ENCODE measurements at regions not wholly inside any gene's neighbourhood (a gene's known extent, or its start where the extent isn't known, plus 50 kb on each side); places are given as distances from the start of the nearest gene placed in this dataset.

DNA sequence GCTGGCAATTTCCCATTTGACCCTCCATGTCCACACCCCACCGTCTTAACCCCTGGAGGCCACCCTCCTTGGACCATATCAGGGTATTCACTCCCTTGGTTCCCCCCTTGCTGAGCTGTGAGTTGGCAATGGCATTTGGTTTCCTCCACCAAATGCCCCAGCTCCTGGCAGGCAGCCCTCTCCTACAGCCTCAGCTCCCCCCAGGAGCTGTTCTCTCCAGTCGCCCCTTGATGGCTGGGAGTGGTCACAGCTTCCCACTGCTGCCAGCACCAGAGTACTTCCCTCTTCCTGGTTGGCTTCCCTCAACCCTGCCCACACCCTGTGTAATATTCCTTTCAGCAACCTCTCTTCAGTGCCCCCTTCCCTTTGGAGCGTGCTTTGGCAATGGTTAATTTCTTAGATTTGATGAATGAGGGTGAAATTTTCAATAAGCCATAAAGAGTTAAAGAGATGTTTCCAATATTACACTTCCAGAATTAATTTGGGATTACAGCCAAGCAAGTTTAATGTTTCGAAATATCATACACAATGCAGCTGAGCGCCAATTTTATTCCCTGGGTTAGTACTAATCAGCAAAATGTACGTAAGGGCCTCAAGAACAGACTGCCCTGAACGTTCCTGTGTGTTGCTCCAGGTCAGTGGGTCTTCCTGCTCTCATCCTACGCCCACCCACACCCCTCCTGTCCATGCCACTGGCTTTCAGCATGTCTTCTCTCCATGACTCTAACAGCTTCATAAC is 207.1 kb upstream of the NFE2L3 start:
- TF ChIP-seq, protein P1, sequence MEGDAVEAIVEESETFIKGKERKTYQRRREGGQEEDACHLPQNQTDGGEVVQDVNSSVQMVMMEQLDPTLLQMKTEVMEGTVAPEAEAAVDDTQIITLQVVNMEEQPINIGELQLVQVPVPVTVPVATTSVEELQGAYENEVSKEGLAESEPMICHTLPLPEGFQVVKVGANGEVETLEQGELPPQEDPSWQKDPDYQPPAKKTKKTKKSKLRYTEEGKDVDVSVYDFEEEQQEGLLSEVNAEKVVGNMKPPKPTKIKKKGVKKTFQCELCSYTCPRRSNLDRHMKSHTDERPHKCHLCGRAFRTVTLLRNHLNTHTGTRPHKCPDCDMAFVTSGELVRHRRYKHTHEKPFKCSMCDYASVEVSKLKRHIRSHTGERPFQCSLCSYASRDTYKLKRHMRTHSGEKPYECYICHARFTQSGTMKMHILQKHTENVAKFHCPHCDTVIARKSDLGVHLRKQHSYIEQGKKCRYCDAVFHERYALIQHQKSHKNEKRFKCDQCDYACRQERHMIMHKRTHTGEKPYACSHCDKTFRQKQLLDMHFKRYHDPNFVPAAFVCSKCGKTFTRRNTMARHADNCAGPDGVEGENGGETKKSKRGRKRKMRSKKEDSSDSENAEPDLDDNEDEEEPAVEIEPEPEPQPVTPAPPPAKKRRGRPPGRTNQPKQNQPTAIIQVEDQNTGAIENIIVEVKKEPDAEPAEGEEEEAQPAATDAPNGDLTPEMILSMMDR (IDR thresholded peaks at IDR 0.05) = no peak
- TF ChIP-seq POLR2A (IDR thresholded peaks at IDR 0.05) (no peak), POLR2AphosphoS5 (IDR thresholded peaks at IDR 0.05) (no peak)

All from gastroesophageal sphincter (tissue), 3 donors.